HG02840 (cell line): ENCODE measurements at regions not wholly inside any gene's neighbourhood (a gene's known extent, or its start where the extent isn't known, plus 50 kb on each side); places are given as distances from the start of the nearest gene placed in this dataset.

Experiments
- ATAC-seq: cut with Tn5 transposase; IDR thresholded peaks from one replicate; pipeline ENCODE4 v1.9.1; 2021; ENCODE audit warnings: mild to moderate bottlenecking, moderate library complexity, moderate number of reproducible peaks; ENCODE audit not compliant: unreplicated experiment, low FRiP score

- no peak for ATAC-seq
Observed at GRCh38 chr7:9937944-9938631, 1035.6 kb upstream of the PHF14 start.

- ATAC-seq = no peak
Observed at GRCh38 chr7:9939176-9939575, 1034.5 kb upstream of the PHF14 start.

- no peak for ATAC-seq
Observed at GRCh38 chr7:9945131-9945530, 1028.5 kb upstream of the PHF14 start.

- ATAC-seq = no peak
Observed at GRCh38 chr7:9945857-9946256, 1027.8 kb upstream of the PHF14 start.

- ATAC-seq = no peak
Observed at GRCh38 chr7:9955138-9955537, 1018.5 kb upstream of the PHF14 start.

GRCh38 chr7:9958486-9958885 is 1015.2 kb upstream of the PHF14 start:
- no peak for ATAC-seq

GRCh38 chr7:9960460-9960859 is 1013.2 kb upstream of the PHF14 start:
- no peak for ATAC-seq

GRCh38 chr7:9961161-9961922 is 1012.3 kb upstream of the PHF14 start:
- no peak for ATAC-seq

- no peak for ATAC-seq
Observed at GRCh38 chr7:9962742-9963141, 1010.9 kb upstream of the PHF14 start.

- ATAC-seq = no peak
Observed at GRCh38 chr7:9978106-9979064, 995.3 kb upstream of the PHF14 start.

GRCh38 chr7:9981742-9982349 is 991.8 kb upstream of the PHF14 start:
- no peak for ATAC-seq

- ATAC-seq = no peak
Observed at GRCh38 chr7:9983048-9983447, 990.6 kb upstream of the PHF14 start.

GRCh38 chr7:10015687-10016086 is 958.0 kb upstream of the PHF14 start:
- no peak for ATAC-seq

- no peak for ATAC-seq
Observed at GRCh38 chr7:10022480-10022879, 951.2 kb upstream of the PHF14 start.

GRCh38 chr7:10022957-10023356 is 950.7 kb upstream of the PHF14 start:
- ATAC-seq = no peak

- no peak for ATAC-seq
Observed at GRCh38 chr7:10034843-10035556, 938.7 kb upstream of the PHF14 start.

- no peak for ATAC-seq
Observed at GRCh38 chr7:10036693-10037092, 937.0 kb upstream of the PHF14 start.

GRCh38 chr7:10038351-10038750 is 935.3 kb upstream of the PHF14 start:
- ATAC-seq = no peak

- no peak for ATAC-seq
Observed at GRCh38 chr7:10040674-10041073, 933.0 kb upstream of the PHF14 start.

GRCh38 chr7:10070899-10071298 is 902.8 kb upstream of the PHF14 start:
- no peak for ATAC-seq
